HEK293 (cell line): ENCODE measurements at regions not wholly inside any gene's neighbourhood (a gene's known extent, or its start where the extent isn't known, plus 50 kb on each side); places are given as distances from the start of the nearest gene placed in this dataset.

Source experiments
- CTCF ChIP-seq: fragments of 450-650 bp; formaldehyde crosslinking; IDR thresholded peaks from 2 replicates; pipeline ENCODE4 v1.5.1; 2016; ENCODE audit warnings: missing biosample characterization, missing genetic modification characterization
- PRDM1 ChIP-seq: fragments of 450-650 bp; formaldehyde crosslinking; IDR thresholded peaks from 2 replicates; pipeline ENCODE4; 2016; ENCODE audit warnings: missing biosample characterization, missing genetic modification characterization
- ZBTB21 ChIP-seq: fragments of 450-650 bp; formaldehyde crosslinking; IDR thresholded peaks from 2 replicates; pipeline ENCODE4 v1.5.1; 2017; ENCODE audit warnings: missing biosample characterization, missing genetic modification characterization
- ZBTB44 ChIP-seq: fragments of 450-650 bp; IDR thresholded peaks from 2 replicates; pipeline ENCODE4 v1.5.1; 2018; ENCODE audit warnings: missing biosample characterization, mild to moderate bottlenecking, missing genetic modification characterization
- ZBTB8A ChIP-seq: fragments of 450-650 bp; formaldehyde crosslinking; IDR thresholded peaks from 2 replicates; pipeline ENCODE4 v1.5.1; 2016; ENCODE audit warnings: missing biosample characterization, missing genetic modification characterization
- ZNF157 ChIP-seq: fragments of 450-650 bp; formaldehyde crosslinking; IDR thresholded peaks from 2 replicates; pipeline ENCODE4 v1.5.1; 2016; ENCODE audit warnings: missing biosample characterization, missing genetic modification characterization
- ZNF23 ChIP-seq: fragments of 450-650 bp; formaldehyde crosslinking; IDR thresholded peaks from 2 replicates; pipeline ENCODE4 v1.5.1; 2016; ENCODE audit warnings: missing biosample characterization, missing genetic modification characterization, borderline replicate concordance
- ZNF274 ChIP-seq, 2 experiments: fragments of 200-500 bp in 1 of 2; fragments of 450-650 bp in 1 of 2; sonication (Bioruptor generic) in 1 of 2; formaldehyde crosslinking in 1 of 2; IDR thresholded peaks; 2 replicates each; pipeline versions ENCODE4 v1.5.1 to v1.6.1; 2014 to 2016; ENCODE audit warnings: borderline replicate concordance in 1 of 2, inconsistent platforms in 1 of 2, low read length in 1 of 2, missing biosample characterization in 1 of 2, missing genetic modification characterization in 1 of 2
- ZNF280D ChIP-seq: fragments of 450-650 bp; formaldehyde crosslinking; IDR thresholded peaks from 2 replicates; pipeline ENCODE4 v1.5.1; 2016; ENCODE audit warnings: missing biosample characterization, missing genetic modification characterization
- ZNF433 ChIP-seq: fragments of 450-650 bp; formaldehyde crosslinking; IDR thresholded peaks from 2 replicates; pipeline ENCODE4 v1.5.1; 2016; ENCODE audit warnings: missing biosample characterization, missing genetic modification characterization, low read depth
- ZNF521 ChIP-seq: fragments of 450-650 bp; formaldehyde crosslinking; IDR thresholded peaks from 2 replicates; pipeline ENCODE4 v1.5.1; 2017; ENCODE audit warnings: missing biosample characterization, mild to moderate bottlenecking, missing genetic modification characterization
- ZNF660 ChIP-seq: fragments of 450-650 bp; IDR thresholded peaks from 2 replicates; pipeline ENCODE4 v1.5.1; 2018; ENCODE audit warnings: missing biosample characterization, mild to moderate bottlenecking, missing genetic modification characterization
- ZSCAN18 ChIP-seq: fragments of 450-650 bp; formaldehyde crosslinking; IDR thresholded peaks from 2 replicates; pipeline ENCODE4 v1.5.1; 2016; ENCODE audit warnings: missing biosample characterization, missing genetic modification characterization

GRCh38 chr1:106957795-106958194 is 98.7 kb upstream of the PRMT6 start:
- TF ChIP-seq ZNF280D (tag by site-specific recombination): no peak
- TF ChIP-seq ZNF521 (tag by site-specific recombination): no peak
- no peak for TF ChIP-seq ZNF274 (IDR thresholded peaks at IDR 0.05; ENCODE audit: low read length)
- no peak for TF ChIP-seq ZNF274 (tag by site-specific recombination; IDR thresholded peaks at IDR 0.05; ENCODE audit: borderline replicate concordance)
- no peak for TF ChIP-seq CTCF (tag by site-specific recombination)
- no peak for TF ChIP-seq ZNF23 (tag by site-specific recombination)
- TF ChIP-seq PRDM1: no peak
- no peak for TF ChIP-seq ZBTB8A (tag by site-specific recombination)
- TF ChIP-seq ZBTB21 (tag by site-specific recombination): no peak
- TF ChIP-seq ZSCAN18 (tag by site-specific recombination): no peak
- TF ChIP-seq ZNF433: no peak
- no peak for TF ChIP-seq ZBTB44 (tag by site-specific recombination)
- TF ChIP-seq ZNF660 (tag by site-specific recombination): no peak
- no peak for TF ChIP-seq ZNF157
